Amniotic stem cell (primary cell): ENCODE measurements at regions not wholly inside any gene's neighbourhood (a gene's known extent, or its start where the extent isn't known, plus 50 kb on each side); places are given as distances from the start of the nearest gene placed in this dataset.

Experiments used
- DNase-seq: peaks from one replicate; lab custom pipeline; 2025; lab: John Stamatoyannopoulos, UW

DNA sequence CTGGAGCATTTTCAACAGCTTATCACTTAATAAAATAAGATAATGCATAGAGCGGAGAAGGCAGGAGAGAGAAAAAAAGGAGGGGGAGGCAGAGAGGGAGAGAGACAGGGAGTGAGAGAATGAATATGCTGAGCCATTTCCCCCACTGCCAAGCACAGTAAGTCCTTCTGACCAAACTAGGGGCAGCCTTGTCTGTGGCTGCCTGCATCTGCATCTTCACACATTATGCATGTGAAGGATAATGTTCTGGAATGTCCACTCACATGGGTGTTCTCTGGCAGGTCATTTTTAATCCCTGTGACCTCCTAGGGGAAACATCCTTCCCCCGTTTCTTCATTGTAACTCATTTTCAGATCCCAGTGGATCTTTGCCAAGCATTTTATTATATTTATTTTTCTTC is 269.3 kb downstream of the FOXA2 start:
- DNase-seq = no peak

DNA sequence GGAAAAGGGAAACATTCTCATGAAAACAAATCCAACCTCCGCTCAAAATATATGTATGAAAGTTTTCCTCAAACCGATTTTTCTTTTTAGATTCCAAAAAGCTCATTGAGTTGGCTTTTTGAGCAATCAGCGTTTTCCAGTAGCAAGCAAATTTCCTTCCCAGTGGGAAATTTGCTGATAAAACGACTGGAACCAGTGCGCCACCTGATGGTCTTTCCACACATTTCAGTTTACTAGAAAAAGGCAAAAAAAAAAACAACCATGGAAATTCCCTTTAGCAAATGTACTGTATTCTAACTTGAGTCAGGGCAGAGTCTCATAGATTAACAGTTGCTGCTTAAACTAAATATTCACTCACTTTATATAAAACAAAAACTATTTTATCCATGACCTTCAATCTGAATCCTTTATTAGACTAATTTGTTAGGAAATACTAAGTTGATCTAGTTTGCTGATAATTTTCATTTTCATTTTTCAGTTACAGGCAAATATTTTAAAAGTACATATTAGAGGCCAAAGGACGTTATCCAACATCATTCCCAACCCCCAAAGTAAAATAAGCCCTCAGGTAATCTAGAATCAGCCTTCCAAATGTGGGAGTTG is 271.5 kb downstream of the FOXA2 start:
- no peak for DNase-seq

DNA sequence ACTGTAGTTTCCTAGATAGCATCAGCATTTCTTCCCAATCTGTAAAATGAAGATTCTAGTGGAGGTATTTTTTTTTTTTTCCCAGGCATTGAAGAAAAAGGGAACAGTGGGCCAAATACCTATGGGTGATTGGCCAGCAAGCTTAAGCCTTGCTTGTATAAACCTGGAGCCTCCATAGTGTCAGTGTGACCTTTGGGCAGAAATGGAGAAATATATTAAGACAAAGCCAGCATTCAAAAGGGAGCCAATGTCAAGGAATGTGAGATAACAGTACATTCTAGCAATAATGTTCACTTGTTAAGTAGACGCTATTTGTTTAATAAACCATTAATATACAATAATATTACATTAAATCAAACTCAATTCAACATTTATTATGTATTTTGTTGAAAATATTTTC is 275.4 kb downstream of the FOXA2 start:
- no peak for DNase-seq

DNA sequence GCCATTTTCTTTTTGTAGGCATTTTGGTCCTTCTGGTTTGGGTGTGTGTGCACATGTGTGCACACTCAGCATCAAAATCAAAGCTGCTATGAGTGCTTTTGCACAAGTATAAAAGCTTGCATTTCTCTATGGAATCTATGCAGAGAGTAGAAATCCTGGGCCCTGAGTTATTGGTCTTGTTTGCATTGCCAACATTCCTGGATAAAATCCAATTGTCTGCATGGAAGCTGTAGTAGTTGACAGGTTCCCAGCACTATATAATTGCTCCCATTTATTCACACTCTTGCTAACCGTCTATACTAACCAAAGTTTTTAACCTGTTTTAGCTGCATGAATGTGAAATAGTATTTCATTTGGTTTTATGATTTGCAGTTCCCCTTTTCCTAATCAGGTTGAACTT is 277.0 kb downstream of the FOXA2 start:
- no peak for DNase-seq

- DNase-seq = no peak
These were observed 279.0 kb downstream of the FOXA2 start for GRCh38 chr20:22305381-22305780.

DNA sequence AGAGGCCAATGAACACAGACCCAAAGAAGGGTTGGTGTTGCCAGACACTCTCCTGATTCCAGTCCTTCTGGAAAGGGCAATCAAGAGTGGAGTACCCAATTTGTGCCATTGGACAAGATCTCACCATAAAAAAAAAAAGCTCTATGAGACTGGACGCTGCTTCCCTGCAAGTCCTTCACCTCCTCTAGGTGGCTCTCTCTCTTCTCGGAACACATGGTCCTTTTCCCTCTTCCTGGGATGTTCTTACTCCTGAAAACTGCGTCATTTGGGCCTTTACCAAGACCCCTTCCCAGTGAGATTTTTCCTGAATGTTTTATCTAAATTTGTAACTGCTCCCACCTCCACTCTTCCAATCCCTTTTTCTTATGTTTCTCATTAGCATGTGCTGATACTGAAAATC is 280.8 kb downstream of the FOXA2 start:
- no peak for DNase-seq

DNA sequence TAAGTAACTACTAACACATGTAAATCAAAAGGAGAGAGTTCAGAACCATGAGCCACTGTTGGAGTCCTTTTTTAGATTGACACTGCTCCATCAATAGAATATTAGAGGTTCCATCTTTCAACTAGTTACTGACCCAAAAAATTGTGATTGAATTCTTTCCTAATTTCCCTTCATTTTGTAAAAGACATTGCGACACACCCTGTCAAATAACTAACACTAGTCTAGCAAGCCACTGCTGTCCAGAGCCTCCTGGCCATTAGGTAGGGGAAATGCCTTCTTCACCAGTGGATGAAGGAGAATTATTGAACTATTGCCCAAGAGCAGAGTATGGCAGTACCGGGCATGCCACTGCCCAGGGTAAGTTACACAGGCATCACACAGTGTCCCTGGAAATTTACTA is 282.3 kb downstream of the FOXA2 start:
- DNase-seq = no peak

DNA sequence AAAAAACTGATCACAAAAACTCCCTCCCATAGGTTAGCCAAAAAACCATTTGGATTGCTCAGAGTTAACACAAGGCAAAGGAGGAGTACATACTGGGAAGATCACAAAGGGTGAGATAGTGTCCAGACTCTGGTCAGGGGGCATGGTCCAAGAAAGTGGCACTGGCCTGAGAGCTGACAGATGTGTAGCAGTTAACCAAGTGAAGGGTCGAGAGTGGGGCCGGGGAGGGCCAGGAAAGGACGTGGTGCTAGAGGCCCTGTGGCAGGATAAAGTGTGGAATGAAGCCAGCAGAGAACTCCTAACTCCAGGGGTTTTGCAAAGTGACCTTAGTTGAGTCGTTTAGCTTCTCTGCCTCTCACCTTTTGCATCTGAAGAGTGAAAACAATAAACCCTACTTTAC is 290.5 kb downstream of the FOXA2 start:
- DNase-seq = no peak

DNA sequence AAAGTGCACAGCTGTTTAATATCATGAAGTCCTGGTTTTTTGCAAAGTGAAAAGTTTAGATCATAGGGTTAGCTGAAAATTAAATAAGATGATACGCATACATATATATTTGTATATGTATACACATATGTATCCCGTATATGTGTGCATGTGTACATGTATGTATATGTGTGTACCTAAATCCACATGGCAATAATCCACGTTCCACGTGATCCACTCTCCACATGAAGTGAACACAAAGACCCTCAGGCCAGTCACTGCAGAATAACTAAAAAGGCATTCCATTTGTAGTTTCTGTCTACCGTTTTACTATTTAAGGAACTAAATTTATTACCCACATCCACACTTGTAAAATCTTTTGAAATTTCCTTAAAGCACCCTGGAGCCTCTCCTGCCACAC is 294.9 kb downstream of the FOXA2 start:
- no peak for DNase-seq

- no peak for DNase-seq
These were observed 295.4 kb downstream of the FOXA2 start for GRCh38 chr20:22288957-22289356.

DNA sequence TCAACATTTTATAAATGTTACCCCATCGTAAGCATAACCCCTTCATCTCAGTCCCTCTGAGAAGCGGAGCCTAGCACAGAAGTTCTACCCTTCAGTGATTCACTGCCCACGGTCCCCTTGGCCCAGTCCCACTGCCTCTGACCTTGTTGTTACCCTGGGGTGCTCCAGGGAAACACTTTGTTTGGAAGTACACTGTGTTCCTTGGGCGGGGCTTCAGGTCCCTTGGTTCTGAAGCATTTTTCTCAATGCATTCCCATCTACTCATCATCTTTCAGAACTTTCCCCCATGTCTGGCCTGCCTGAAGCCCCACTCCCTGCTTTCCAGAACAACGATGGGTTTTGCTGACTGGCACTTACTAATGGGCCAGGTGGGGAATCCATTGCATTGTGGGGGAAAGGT is 296.2 kb downstream of the FOXA2 start:
- DNase-seq = no peak

DNA sequence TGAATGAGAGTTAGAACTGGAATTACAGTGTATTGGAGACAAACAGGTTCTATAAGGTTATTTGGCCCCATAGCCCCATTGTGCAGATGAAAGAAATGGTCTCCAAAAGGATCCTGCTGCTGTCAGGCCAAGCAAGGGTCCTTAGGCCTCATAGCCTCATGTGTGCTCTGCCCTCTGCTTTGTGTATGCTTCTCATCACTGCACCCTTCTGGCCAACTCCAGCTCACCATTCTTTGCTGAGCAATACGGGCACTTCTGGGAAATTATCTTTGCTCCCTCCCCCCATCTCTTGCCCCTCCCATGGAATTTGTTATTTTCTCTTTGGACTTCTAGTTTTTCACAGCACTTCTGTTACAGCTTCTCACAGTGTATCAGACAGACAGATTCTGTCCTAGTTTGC is 298.8 kb downstream of the FOXA2 start:
- DNase-seq = no peak

DNA sequence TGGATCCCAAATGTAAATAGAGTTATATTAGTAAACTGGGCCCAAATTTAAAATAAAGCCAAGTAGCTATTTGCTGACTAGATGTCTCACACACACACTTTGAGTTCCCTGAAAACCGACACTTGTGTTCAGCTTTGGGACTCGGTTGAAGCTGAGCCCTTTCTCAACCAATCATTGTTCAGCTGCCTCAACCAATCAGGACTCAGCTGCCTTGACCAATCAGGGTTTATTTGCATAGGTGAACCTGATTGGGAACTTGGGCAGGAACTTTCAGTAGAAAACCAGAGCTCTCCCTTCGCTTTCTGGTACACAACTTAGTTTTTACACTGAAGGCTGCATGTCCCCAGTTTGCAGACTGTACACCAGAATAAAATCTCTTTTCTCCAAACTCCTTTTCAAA is 301.7 kb downstream of the FOXA2 start:
- DNase-seq = no peak

- DNase-seq = no peak
These were observed 310.0 kb downstream of the FOXA2 start for GRCh38 chr20:22274330-22274729.

DNA sequence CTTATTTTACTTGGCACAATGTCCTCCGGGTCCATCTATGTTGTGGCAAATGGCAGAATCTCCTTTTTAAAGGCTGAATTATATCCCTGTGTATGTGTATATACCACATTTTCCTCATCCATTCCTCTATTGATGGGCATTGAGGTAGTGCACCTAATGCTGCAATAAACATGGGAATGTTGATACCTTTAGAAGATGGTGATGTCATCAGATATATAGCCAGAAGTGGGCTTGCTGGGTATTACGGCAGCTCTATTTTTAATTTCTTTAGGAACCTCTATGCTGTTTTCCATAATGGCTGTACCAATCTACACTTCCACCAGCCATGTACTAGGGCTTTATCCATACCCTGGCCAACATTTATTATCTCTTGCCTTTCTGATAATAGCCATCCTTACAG is 315.7 kb downstream of the FOXA2 start:
- DNase-seq = no peak

DNA sequence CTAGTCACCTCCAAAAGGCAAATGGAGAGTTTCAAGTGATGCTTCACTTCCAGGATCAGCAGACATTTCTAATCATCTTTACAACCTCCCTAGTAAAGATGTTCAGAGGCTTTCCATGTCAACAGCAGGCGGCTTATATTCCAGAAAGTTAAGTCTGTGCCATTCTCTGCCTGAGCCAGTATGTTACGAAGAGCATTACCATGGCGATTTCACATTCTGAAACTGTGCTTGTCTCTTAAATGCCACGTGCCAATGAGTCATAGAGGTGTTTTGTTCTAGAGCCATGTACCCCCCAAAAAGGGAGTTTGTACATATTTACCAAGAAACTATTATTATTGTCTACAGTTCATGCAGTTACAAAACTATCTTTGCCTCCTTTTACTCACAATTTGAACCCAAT is 319.5 kb downstream of the FOXA2 start:
- DNase-seq = no peak

GRCh38 chr20:22260506-22260905 is 323.9 kb downstream of the FOXA2 start:
- DNase-seq = no peak

GRCh38 chr20:22257912-22258311 is 326.5 kb downstream of the FOXA2 start:
- DNase-seq = no peak

GRCh38 chr20:22248051-22248667 is 336.2 kb downstream of the FOXA2 start:
- no peak for DNase-seq

DNA sequence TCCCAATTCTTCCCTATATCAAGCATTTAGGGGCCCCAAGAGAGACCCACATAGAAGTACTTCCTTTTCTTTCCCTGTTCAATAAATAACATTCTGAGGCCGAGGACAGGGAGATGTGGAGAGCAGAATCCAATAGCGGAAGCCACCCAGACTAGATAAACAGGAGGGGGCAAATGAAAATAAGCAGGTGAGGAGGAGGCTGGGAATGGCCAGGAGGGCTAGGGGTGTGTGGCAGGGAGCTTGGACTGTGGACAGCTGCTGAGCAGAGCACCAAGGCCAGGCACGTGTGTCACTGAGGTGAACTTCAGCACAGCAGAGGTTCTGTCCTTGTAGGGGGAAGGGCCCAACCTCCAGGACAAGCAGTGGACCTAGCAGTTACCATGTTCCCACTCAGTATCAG is 339.2 kb downstream of the FOXA2 start:
- DNase-seq = no peak

DNA sequence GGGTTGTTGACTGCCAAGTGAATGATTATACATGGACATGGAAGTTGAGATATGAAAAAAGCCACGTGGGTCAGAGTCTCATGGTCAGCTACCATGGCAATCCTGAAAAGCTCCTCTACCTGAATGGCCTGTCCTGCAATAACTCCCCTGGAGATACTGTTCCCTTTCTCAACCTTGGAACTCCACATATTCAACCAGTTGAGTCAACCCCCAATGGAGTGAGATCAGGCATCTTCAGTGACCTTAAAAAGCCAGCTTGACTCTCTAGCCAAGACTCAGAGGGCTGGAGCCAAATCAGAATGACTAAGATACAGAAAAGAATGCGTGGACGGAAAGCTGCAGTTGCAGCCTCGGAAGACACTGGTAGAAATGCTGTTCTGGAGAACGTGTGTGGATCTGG is 341.3 kb downstream of the FOXA2 start:
- no peak for DNase-seq

- DNase-seq = no peak
These were observed 342.8 kb downstream of the FOXA2 start for GRCh38 chr20:22241609-22242008.

DNA sequence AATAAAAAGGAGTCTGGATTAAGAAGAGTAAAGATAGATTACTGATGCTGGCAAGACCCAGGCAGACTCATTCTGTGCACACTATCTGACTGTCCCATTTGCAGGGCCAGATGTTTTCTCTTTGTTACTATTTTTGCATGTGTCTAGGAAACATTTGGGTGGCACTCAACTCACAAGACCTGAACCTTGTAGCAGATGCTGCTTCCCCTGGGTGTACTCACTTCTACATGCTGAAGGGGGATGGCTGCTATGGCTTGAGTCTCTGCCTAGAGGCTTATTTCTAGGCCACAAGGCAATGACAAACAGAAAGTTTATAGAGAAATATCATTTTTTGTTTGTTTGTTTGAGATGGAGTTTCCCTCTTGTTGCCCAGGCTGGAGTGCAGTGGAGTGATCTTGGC is 351.4 kb downstream of the FOXA2 start:
- DNase-seq = no peak

- DNase-seq = no peak
These were observed 351.9 kb downstream of the FOXA2 start for GRCh38 chr20:22232473-22232872.
